Nephron progenitor cell (in vitro differentiated cells): ENCODE measurements at regions not wholly inside any gene's neighbourhood (a gene's known extent, or its start where the extent isn't known, plus 50 kb on each side); places are given as distances from the start of the nearest gene placed in this dataset.

Experiments
- DNase-seq: peaks from one replicate; pipeline ENCODE4 v3.0.0; 2021
- H3K27ac Mint-ChIP-seq: 2 replicates; pipeline ENCODE4 v1.8.0; 2021; ENCODE audit warnings: mild to moderate bottlenecking, moderate library complexity, mixed read lengths
- H3K27me3 Mint-ChIP-seq: 2 replicates; pipeline ENCODE4 v1.8.0; 2021; ENCODE audit warnings: mild to moderate bottlenecking, low read depth, mixed read lengths; ENCODE audit not compliant: poor library complexity
- H3K36me3 Mint-ChIP-seq: 2 replicates; pipeline ENCODE4 v1.8.0; 2021; ENCODE audit warnings: low read depth, mixed read lengths
- H3K4me1 Mint-ChIP-seq: 2 replicates; pipeline ENCODE4 v1.8.0; 2021; ENCODE audit warnings: mixed read lengths
- H3K4me3 Mint-ChIP-seq: 2 replicates; pipeline ENCODE4 v1.8.0; 2021; ENCODE audit warnings: mild to moderate bottlenecking, moderate library complexity, mixed read lengths
- H3K9me3 Mint-ChIP-seq: 2 replicates; pipeline ENCODE4 v1.8.0; 2021; ENCODE audit warnings: mild to moderate bottlenecking, moderate library complexity, mixed read lengths
- TF ChIP-seq, protein P1 (sequence below): fragments of 200-600 bp; sonication (generic); IDR thresholded peaks from 2 replicates; pipeline ENCODE4 v1.5.0; 2021; ENCODE audit warnings: antibody characterized with exemption

DNA sequence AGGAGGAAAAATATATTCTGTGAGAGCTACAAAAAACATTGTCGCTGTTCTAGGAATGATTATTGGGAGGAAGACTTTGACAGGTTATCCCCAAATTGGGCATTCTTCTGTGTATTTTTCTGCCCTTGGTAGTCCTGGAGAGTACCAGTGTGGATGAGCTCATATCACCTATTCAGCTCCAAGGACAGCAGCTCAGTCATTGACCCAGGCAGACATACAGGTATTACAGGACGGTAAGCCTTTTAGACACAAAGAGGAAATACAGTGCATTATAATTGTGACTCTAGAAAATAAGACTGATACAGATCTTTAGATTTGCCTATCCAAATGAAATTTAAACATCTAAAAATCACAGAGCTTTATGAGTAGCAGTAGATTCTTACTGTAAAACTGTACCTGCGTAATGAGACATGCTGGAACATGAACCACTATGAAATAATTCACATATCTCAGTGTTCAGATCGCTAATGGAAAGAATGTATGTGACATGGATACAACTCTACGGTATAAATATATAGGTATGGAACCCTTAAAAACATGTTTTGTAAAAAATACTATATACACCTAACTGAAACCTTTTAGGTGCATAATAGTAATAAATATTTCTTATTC, 56.0 kb downstream of the PLK2 start:
- no peaks in the 10 kb centered on the region for H3K4me1 Mint-ChIP-seq
- no peaks in the 10 kb centered on the region for H3K36me3 Mint-ChIP-seq
- DNase-seq = no peak
- H3K9me3 Mint-ChIP-seq = no peaks in the 10 kb centered on the region
- no peak overlapping the region for H3K27ac Mint-ChIP-seq
- H3K4me3 Mint-ChIP-seq = no peak overlapping the region
- TF ChIP-seq, protein P1, sequence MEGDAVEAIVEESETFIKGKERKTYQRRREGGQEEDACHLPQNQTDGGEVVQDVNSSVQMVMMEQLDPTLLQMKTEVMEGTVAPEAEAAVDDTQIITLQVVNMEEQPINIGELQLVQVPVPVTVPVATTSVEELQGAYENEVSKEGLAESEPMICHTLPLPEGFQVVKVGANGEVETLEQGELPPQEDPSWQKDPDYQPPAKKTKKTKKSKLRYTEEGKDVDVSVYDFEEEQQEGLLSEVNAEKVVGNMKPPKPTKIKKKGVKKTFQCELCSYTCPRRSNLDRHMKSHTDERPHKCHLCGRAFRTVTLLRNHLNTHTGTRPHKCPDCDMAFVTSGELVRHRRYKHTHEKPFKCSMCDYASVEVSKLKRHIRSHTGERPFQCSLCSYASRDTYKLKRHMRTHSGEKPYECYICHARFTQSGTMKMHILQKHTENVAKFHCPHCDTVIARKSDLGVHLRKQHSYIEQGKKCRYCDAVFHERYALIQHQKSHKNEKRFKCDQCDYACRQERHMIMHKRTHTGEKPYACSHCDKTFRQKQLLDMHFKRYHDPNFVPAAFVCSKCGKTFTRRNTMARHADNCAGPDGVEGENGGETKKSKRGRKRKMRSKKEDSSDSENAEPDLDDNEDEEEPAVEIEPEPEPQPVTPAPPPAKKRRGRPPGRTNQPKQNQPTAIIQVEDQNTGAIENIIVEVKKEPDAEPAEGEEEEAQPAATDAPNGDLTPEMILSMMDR = no peak
- peaks cover 9% of the 10 kb centered on the region for H3K27me3 Mint-ChIP-seq

DNA sequence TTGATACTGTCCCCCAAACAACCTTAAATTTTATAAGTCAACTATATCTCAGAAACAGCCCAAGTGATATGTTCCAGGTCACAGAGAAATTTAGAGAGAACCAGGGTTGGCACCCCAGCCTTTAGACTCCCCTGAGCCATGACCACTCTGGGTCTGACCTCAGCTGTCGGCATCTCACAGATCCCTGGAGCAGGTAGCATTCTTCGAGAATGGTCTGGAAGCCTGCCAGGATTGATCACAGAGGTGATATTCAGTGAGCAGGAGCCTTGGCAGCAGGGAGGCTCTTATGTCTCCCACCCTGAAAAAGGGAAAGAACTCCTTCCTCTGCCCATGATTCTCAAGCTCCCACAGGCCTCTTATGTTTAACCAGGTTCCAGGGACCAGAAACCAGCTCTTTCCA, 58.2 kb downstream of the PLK2 start:
- TF ChIP-seq, protein P1 = no peak
- no peak overlapping the region for H3K4me3 Mint-ChIP-seq
- no peaks in the 10 kb centered on the region for H3K4me1 Mint-ChIP-seq
- DNase-seq = no peak
- H3K9me3 Mint-ChIP-seq = no peaks in the 10 kb centered on the region
- H3K27ac Mint-ChIP-seq = no peak overlapping the region
- H3K27me3 Mint-ChIP-seq = peaks cover 3% of the 10 kb centered on the region
- H3K36me3 Mint-ChIP-seq = no peaks in the 10 kb centered on the region

DNA sequence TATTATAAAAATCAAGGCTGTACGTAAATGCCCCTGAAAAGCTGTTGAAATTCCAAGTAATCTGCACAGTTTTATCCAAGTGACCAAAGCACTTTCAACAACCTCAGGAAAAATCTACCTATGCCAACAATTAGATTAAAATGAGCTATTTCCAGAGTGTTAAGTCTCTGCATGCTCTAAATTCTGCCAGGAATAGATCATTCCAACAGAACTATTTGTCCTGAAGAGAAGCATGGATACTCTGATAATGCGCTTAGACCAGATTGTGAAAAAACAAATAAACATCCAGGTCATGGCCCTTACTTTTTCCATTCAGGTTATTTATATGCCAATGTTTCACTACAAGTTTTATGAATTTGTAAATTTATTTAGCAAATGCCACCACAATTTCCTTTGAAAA, 59.1 kb downstream of the PLK2 start:
- no peak for DNase-seq
- Mint-ChIP-seq H3K9me3 (no peaks in the 10 kb centered on the region), H3K36me3 (no peaks in the 10 kb centered on the region), H3K27ac (no peak overlapping the region), H3K4me3 (no peak overlapping the region), H3K27me3 (peaks cover 3% of the 10 kb centered on the region), H3K4me1 (no peaks in the 10 kb centered on the region)
- TF ChIP-seq, protein P1 = no peak

DNA sequence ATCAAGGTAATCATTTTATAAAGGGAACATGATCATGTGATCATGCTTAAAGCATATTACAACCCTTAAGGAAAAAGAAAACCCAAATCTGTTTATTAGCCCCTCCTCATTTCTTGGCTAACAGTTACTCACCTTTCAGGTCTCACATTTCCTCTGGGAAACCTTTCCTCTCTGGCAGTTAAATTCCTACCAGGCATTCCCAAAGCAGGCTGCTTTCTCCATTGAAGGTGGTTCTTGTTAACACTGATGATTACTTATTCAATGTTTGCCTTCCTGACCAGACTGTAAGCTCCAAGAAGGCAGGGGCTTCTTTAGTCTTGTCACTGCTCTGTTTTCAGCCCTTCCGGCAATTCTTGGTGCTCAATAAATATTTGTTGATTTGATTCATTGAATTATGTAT, 59.9 kb downstream of the PLK2 start:
- Mint-ChIP-seq H3K27me3 (peaks cover 3% of the 10 kb centered on the region), H3K4me3 (no peak overlapping the region), H3K4me1 (no peaks in the 10 kb centered on the region), H3K27ac (no peak overlapping the region), H3K9me3 (no peaks in the 10 kb centered on the region), H3K36me3 (no peaks in the 10 kb centered on the region)
- TF ChIP-seq, protein P1 = no peak
- no peak for DNase-seq

DNA sequence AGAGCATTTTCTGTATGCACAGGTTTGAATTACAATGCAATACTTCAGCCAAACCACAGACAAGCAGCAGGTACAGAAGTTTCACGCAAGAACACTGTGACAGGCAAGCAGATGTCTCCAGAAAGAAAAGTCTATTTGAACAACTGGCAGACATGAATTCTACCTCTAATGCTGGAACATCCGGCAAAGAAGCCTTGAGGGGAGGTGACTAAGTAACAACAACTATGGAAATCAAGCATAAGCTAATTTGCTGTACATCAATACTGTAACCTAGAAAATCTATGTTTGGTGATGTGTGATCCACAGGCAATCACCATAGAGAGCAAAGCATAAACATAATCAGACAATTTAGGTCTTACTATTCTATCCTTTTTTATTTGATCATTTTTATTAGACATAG, 65.5 kb downstream of the PLK2 start:
- Mint-ChIP-seq H3K4me3 (no peak overlapping the region), H3K27ac (no peak overlapping the region), H3K36me3 (no peaks in the 10 kb centered on the region), H3K4me1 (peaks cover 13% of the 10 kb centered on the region), H3K27me3 (peaks cover 3% of the 10 kb centered on the region), H3K9me3 (peaks cover 9% of the 10 kb centered on the region)
- TF ChIP-seq, protein P1 = no peak
- DNase-seq = no peak

DNA sequence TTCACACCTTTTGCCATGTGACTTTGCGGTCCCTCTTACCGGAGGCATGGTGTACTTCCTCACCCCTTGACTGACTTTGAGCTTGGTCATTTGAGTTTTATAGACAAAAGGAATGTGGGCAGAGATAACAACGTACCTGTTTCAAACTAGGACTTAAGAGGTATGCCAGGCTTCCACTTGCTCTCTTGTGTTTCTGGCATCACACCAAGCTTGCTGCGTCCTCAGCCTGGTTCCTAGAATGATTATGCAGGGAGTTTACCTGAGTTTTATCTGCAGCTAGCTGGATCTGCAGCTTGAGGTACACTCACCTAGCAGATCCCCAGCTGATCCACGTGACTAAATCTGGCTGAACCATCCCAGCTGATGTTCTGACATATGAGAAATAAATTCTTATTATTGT, 66.2 kb downstream of the PLK2 start:
- TF ChIP-seq, protein P1 = no peak

More for the DNA sequence above, 66.2 kb downstream of the PLK2 start:
- Mint-ChIP-seq H3K27ac (no peak overlapping the region), H3K4me3 (no peak overlapping the region), H3K27me3 (peaks cover 3% of the 10 kb centered on the region), H3K4me1 (peaks cover 13% of the 10 kb centered on the region), H3K9me3 (peaks cover 9% of the 10 kb centered on the region), H3K36me3 (no peaks in the 10 kb centered on the region)
- DNase-seq = no peak
